ENCODE measurements at regions not wholly inside any gene's neighbourhood (a gene's known extent, or its start where the extent isn't known, plus 50 kb on each side); places are given as distances from the start of the nearest gene placed in this dataset.

DNA sequence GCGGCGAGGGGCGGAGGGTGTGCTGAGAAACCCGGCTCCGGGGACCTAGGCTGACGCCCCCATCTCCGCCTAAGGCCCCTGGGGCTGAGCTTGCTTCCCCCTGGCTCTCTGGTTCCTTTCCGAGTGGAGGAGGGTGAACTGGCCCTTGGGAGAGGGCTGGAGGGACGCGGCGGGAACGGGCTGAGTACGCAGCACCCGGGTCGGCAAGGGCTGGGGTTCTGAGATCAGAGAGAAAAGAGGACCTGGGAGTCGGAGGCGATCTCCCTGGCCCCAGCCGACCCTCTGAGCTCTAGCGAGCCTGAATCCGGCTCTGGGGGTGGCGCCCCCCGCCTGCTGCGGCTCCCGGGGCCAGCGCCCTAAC is 270.8 kb downstream of the FOXD2 start:
- DNase-seq = no peak

GRCh38 chr1:47709019-47709871 is 271.4 kb downstream of the FOXD2 start:
- peak; percentile 10 for DNase-seq

GRCh38 chr1:47709872-47710231 is 272.0 kb downstream of the FOXD2 start:
- no peak for DNase-seq

DNA sequence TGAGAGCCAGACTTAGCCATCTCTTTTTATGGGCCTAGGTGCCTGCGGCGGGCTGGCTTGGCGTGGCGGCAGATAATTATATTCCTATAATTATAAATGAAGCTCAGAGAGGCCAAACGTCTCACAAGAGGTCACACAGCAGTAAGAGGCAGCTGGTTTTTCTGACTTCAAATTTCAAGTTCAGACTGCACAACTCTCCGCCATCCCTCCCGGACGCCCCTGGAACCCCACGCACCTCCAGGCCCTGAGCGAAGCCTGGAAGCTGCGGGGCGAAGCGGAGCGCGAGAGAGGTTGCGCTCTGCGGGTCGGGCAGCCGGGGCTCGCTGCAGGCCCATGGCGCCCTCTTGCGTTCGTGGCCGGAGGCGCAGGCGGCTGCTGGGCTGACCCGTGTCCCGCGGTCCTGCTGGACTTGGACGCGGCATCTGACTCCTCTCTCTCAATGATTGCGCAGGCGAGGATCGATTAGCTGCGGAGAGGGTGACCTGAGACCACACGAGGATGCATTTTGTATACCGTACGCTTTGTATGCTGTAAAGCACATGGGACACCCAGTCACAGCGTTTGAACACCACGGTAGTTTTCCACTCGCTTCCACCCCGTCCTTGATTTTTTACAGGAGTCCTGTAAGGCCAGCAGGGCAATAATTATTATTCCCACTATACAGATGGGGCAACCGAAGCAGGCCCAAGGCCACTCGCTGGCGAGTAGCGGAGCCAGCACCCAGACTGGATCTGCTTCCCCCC is 272.7 kb downstream of the FOXD2 start:
- peak; percentile 63 for DNase-seq

All from CD4-positive, alpha-beta T cell treated with Interleukin-6 for 4 hours (primary cell).